ENCODE measurements at regions not wholly inside any gene's neighbourhood (a gene's known extent, or its start where the extent isn't known, plus 50 kb on each side); places are given as distances from the start of the nearest gene placed in this dataset.
"Not testable (repeated sequence)": the region's sequence is repeated elsewhere in the genome, so short reads cannot be mapped to it uniquely, and the experiment has no call there.

DNA sequence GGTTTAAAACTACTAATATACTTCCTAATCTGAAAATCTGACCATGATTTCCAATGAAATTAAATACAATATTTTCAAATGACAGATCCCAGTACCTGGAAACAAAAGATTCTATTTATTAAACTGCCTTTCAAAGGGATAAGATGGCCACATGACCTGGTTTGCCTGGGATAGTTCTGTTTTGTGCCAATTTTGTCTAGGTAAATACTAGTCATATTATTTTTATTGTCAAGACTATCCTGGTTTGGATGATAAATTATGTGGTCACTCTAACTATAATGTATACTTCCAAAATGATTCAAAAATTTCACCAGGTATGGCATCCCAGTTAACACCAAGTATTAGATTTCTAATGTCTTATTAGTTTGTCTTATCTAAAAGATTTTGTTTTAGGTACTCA, 222.5 kb upstream of the TTC29 start:
- TF ChIP-seq, protein P1, sequence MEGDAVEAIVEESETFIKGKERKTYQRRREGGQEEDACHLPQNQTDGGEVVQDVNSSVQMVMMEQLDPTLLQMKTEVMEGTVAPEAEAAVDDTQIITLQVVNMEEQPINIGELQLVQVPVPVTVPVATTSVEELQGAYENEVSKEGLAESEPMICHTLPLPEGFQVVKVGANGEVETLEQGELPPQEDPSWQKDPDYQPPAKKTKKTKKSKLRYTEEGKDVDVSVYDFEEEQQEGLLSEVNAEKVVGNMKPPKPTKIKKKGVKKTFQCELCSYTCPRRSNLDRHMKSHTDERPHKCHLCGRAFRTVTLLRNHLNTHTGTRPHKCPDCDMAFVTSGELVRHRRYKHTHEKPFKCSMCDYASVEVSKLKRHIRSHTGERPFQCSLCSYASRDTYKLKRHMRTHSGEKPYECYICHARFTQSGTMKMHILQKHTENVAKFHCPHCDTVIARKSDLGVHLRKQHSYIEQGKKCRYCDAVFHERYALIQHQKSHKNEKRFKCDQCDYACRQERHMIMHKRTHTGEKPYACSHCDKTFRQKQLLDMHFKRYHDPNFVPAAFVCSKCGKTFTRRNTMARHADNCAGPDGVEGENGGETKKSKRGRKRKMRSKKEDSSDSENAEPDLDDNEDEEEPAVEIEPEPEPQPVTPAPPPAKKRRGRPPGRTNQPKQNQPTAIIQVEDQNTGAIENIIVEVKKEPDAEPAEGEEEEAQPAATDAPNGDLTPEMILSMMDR (IDR thresholded peaks at IDR 0.05; ENCODE audit: low read depth, low read length) = not testable (repeated sequence)
- not testable (repeated sequence) for TF ChIP-seq EZH2phosphoT487 (IDR thresholded peaks at IDR 0.05; ENCODE audit: low read depth)
